ENCODE measurements at regions not wholly inside any gene's neighbourhood (a gene's known extent, or its start where the extent isn't known, plus 50 kb on each side); places are given as distances from the start of the nearest gene placed in this dataset.
"Not testable (repeated sequence)": the region's sequence is repeated elsewhere in the genome, so short reads cannot be mapped to it uniquely, and the experiment has no call there.

GRCh38 chr1:106378261-106378660 lies 678.2 kb upstream of the PRMT6 start:
- H3K4me3 ChIP-seq (ENCODE audit: low read depth, low read length, poor library complexity, severe bottlenecking), result no peak overlapping the region
- H3K27ac ChIP-seq (ENCODE audit: low read depth, low read length, poor library complexity, severe bottlenecking), result no peak overlapping the region
- no peaks in the 10 kb centered on the region for H3K79me2 ChIP-seq (ENCODE audit: insufficient read depth, low read depth, low read length)
- H3K9me2 ChIP-seq (ENCODE audit: insufficient read depth, low read length), result no peaks in the 10 kb centered on the region
- no peaks in the 10 kb centered on the region for H4K20me1 ChIP-seq (ENCODE audit: insufficient read depth, low read length)
- no peak overlapping the region for H3K4me2 ChIP-seq (ENCODE audit: low read length)
- intact Hi-C loops (cut with micrococcal nuclease; ENCODE audit: unreplicated experiment), result no loop called here
- no peaks in the 10 kb centered on the region for H3K36me3 ChIP-seq (ENCODE audit: insufficient read depth, low read length)
- CTCF ChIA-PET (ENCODE audit: unreplicated experiment), result no interaction called here
- TF ChIP-seq CTCF (conservative IDR thresholded peaks at IDR 0.05; ENCODE audit: low read length) (no peak), EZH2phosphoT487 (IDR thresholded peaks at IDR 0.05; ENCODE audit: borderline replicate concordance, low read depth, low read length) (no peak)
- H3K4me1 ChIP-seq (ENCODE audit: insufficient read depth, low read length, poor library complexity, severe bottlenecking), result no peaks in the 10 kb centered on the region
- no peak overlapping the region for H2AFZ ChIP-seq (ENCODE audit: low read length)
- POLR2A ChIA-PET, result interaction anchor here (0.7 kb wide), 1 partner anchor 23 kb away, joined by 4 read pairs; no protein-coding TSS in a partner anchor
- H3K9me3 ChIP-seq (ENCODE audit: low read length), result no peaks in the 10 kb centered on the region
- BruUV-seq (replicated peaks), result no TSS peak
- no peak for DNase-seq (ENCODE audit: low spot score)

GRCh38 chr1:106380772-106381171 lies 675.7 kb upstream of the PRMT6 start:
- BruUV-seq (replicated peaks), result no TSS peak
- CTCF ChIA-PET (ENCODE audit: unreplicated experiment), result no interaction called here
- no peaks in the 10 kb centered on the region for H3K4me1 ChIP-seq (ENCODE audit: insufficient read depth, low read length, poor library complexity, severe bottlenecking)

DNA sequence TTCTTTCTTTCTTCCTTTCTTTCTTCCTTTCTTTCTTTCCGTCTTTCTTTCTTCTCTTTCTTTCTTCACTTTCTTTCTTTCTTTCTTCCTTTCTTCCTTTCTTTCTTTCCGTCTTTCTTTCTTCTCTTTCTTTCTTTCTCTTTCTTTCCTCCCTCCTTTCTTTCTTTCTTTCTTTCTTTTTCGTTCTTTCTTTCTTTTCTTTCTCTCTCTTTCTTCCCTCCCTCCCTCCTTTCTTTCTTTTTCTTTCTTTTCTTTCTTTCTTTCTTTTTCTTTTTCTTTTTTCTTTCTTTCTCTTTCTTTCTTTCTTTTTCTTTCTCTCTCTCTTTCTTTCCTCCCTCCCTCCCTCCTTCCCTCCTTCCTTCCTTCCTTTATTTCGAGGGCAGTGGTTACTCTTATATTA lies 667.3 kb upstream of the PRMT6 start:
- POLR2A ChIA-PET, result interaction anchor here (0.9 kb wide), 1 partner anchor 14 kb away, joined by 4 read pairs; no protein-coding TSS in a partner anchor
- not testable (repeated sequence) for BruUV-seq (replicated peaks)

More at GRCh38 chr1:106380772-106381171, 675.7 kb upstream of the PRMT6 start:
- H3K27ac ChIP-seq (ENCODE audit: low read depth, low read length, poor library complexity, severe bottlenecking), result no peak overlapping the region
- H4K20me1 ChIP-seq (ENCODE audit: insufficient read depth, low read length), result no peaks in the 10 kb centered on the region
- no peaks in the 10 kb centered on the region for H3K79me2 ChIP-seq (ENCODE audit: insufficient read depth, low read depth, low read length)
- DNase-seq (ENCODE audit: low spot score), result no peak
- intact Hi-C loops (cut with micrococcal nuclease; ENCODE audit: unreplicated experiment), result no loop called here
- TF ChIP-seq CTCF (conservative IDR thresholded peaks at IDR 0.05; ENCODE audit: low read length) (no peak), EZH2phosphoT487 (IDR thresholded peaks at IDR 0.05; ENCODE audit: borderline replicate concordance, low read depth, low read length) (no peak)
- H3K9me2 ChIP-seq (ENCODE audit: insufficient read depth, low read length), result no peaks in the 10 kb centered on the region
- no peaks in the 10 kb centered on the region for H3K36me3 ChIP-seq (ENCODE audit: insufficient read depth, low read length)
- H3K4me3 ChIP-seq (ENCODE audit: low read depth, low read length, poor library complexity, severe bottlenecking), result no peak overlapping the region
- H3K4me2 ChIP-seq (ENCODE audit: low read length), result no peak overlapping the region
- POLR2A ChIA-PET, result no interaction called here
- H2AFZ ChIP-seq (ENCODE audit: low read length), result no peak overlapping the region
- no peaks in the 10 kb centered on the region for H3K9me3 ChIP-seq (ENCODE audit: low read length)

More for the DNA sequence above, 667.3 kb upstream of the PRMT6 start:
- H3K36me3 ChIP-seq (ENCODE audit: insufficient read depth, low read length); H3K4me2 ChIP-seq (ENCODE audit: low read length); H3K79me2 ChIP-seq (ENCODE audit: insufficient read depth, low read depth, low read length); H3K9me3 ChIP-seq (ENCODE audit: low read length); CTCF ChIA-PET (ENCODE audit: unreplicated experiment); H3K9me2 ChIP-seq (ENCODE audit: insufficient read depth, low read length); H3K4me3 ChIP-seq (ENCODE audit: low read depth, low read length, poor library complexity, severe bottlenecking); H3K4me1 ChIP-seq (ENCODE audit: insufficient read depth, low read length, poor library complexity, severe bottlenecking); DNase-seq (ENCODE audit: low spot score); H3K27ac ChIP-seq (ENCODE audit: low read depth, low read length, poor library complexity, severe bottlenecking); H4K20me1 ChIP-seq (ENCODE audit: insufficient read depth, low read length); H2AFZ ChIP-seq (ENCODE audit: low read length); intact Hi-C loops (cut with micrococcal nuclease; ENCODE audit: unreplicated experiment): not testable (repeated sequence)

Measured in OCI-LY7 (cell line).